Sigmoid colon (tissue), 3 donors: ENCODE measurements at regions not wholly inside any gene's neighbourhood (a gene's known extent, or its start where the extent isn't known, plus 50 kb on each side); places are given as distances from the start of the nearest gene placed in this dataset.

Experiments used
- CTCF ChIP-seq, 4 experiments: fragments of 450-650 bp in 3 of 4; fragments of 200-600 bp in 1 of 4; IDR thresholded peaks; one replicate each; pipeline ENCODE4 v1.5.1; 2016 to 2019; ENCODE audit warnings: antibody characterized with exemption in 4 of 4, mild to moderate bottlenecking in 3 of 4, moderate library complexity in 2 of 4
- POLR2A ChIP-seq, 2 donors: fragments of 450-650 bp; IDR thresholded peaks; one replicate each; pipeline ENCODE4 v1.6.1; 2016; ENCODE audit warnings: antibody characterized with exemption in 2 of 2, mild to moderate bottlenecking in 2 of 2, moderate library complexity in 2 of 2

- TF ChIP-seq POLR2A (IDR thresholded peaks at IDR 0.05) (no peak), CTCF (IDR thresholded peaks at IDR 0.05) (no peak)
Measured at GRCh38 chrX:16033331-16033730, 90.0 kb upstream of the GRPR start.
